ENCODE measurements at regions not wholly inside any gene's neighbourhood (a gene's known extent, or its start where the extent isn't known, plus 50 kb on each side); places are given as distances from the start of the nearest gene placed in this dataset.

DNA sequence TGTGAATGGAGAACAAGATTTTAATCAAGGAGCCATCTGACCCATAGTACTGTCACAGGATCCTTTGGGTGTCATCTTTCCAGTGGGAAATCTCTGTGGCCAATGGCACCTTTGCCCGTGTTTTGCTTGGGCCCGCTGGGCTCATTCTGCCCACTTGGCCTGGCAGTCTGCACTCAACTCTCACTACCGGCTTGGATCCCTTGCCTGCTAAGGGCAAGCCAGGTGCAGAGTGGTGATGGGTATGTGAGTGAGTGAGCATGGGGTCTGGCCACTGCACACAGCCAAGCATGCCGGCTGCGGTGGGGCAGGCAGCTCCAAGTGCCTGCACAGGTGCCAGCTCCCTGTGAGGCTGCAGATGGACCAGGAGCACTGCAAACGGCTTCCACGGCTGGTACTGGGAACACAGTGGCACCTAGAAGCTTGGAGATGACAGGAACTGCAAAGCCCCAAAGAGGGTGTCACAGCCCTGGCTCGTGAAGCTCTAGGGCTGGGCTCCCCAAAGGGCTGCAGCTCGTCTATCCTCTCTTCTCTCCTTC lies 454.5 kb downstream of the TMA16 start:
- TF ChIP-seq TAF1 (conservative IDR thresholded peaks at IDR 0.05) (no peak), RAD21 (IDR thresholded peaks at IDR 0.05) (no peak), JUND (IDR thresholded peaks at IDR 0.05) (no peak), SP1 (IDR thresholded peaks at IDR 0.05) (no peak), FOXA1 (IDR thresholded peaks at IDR 0.05) (no peak), ZBTB33 (IDR thresholded peaks at IDR 0.05) (no peak), YY1 (IDR thresholded peaks at IDR 0.05) (no peak), ATF3 (IDR thresholded peaks at IDR 0.05) (no peak), FOXA2 (IDR thresholded peaks at IDR 0.05) (no peak), RXRA (IDR thresholded peaks at IDR 0.05) (no peak)
- TF ChIP-seq, protein P1, sequence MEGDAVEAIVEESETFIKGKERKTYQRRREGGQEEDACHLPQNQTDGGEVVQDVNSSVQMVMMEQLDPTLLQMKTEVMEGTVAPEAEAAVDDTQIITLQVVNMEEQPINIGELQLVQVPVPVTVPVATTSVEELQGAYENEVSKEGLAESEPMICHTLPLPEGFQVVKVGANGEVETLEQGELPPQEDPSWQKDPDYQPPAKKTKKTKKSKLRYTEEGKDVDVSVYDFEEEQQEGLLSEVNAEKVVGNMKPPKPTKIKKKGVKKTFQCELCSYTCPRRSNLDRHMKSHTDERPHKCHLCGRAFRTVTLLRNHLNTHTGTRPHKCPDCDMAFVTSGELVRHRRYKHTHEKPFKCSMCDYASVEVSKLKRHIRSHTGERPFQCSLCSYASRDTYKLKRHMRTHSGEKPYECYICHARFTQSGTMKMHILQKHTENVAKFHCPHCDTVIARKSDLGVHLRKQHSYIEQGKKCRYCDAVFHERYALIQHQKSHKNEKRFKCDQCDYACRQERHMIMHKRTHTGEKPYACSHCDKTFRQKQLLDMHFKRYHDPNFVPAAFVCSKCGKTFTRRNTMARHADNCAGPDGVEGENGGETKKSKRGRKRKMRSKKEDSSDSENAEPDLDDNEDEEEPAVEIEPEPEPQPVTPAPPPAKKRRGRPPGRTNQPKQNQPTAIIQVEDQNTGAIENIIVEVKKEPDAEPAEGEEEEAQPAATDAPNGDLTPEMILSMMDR (IDR thresholded peaks at IDR 0.05; ENCODE audit: low read depth, low read length, missing input control): no peak
- TF ChIP-seq, protein P2, sequence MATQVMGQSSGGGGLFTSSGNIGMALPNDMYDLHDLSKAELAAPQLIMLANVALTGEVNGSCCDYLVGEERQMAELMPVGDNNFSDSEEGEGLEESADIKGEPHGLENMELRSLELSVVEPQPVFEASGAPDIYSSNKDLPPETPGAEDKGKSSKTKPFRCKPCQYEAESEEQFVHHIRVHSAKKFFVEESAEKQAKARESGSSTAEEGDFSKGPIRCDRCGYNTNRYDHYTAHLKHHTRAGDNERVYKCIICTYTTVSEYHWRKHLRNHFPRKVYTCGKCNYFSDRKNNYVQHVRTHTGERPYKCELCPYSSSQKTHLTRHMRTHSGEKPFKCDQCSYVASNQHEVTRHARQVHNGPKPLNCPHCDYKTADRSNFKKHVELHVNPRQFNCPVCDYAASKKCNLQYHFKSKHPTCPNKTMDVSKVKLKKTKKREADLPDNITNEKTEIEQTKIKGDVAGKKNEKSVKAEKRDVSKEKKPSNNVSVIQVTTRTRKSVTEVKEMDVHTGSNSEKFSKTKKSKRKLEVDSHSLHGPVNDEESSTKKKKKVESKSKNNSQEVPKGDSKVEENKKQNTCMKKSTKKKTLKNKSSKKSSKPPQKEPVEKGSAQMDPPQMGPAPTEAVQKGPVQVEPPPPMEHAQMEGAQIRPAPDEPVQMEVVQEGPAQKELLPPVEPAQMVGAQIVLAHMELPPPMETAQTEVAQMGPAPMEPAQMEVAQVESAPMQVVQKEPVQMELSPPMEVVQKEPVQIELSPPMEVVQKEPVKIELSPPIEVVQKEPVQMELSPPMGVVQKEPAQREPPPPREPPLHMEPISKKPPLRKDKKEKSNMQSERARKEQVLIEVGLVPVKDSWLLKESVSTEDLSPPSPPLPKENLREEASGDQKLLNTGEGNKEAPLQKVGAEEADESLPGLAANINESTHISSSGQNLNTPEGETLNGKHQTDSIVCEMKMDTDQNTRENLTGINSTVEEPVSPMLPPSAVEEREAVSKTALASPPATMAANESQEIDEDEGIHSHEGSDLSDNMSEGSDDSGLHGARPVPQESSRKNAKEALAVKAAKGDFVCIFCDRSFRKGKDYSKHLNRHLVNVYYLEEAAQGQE (IDR thresholded peaks at IDR 0.05): no peak

All from liver (tissue), 3 donors.